ENCODE measurements at regions not wholly inside any gene's neighbourhood (a gene's known extent, or its start where the extent isn't known, plus 50 kb on each side); places are given as distances from the start of the nearest gene placed in this dataset.

GRCh38 chr2:236990552-236990951 lies 95.1 kb upstream of the COPS8 start:
- TF ChIP-seq EZH2phosphoT487 (IDR thresholded peaks at IDR 0.05; ENCODE audit: low read depth, severe bottlenecking, unreplicated experiment): no peak
- TF ChIP-seq, protein P1, sequence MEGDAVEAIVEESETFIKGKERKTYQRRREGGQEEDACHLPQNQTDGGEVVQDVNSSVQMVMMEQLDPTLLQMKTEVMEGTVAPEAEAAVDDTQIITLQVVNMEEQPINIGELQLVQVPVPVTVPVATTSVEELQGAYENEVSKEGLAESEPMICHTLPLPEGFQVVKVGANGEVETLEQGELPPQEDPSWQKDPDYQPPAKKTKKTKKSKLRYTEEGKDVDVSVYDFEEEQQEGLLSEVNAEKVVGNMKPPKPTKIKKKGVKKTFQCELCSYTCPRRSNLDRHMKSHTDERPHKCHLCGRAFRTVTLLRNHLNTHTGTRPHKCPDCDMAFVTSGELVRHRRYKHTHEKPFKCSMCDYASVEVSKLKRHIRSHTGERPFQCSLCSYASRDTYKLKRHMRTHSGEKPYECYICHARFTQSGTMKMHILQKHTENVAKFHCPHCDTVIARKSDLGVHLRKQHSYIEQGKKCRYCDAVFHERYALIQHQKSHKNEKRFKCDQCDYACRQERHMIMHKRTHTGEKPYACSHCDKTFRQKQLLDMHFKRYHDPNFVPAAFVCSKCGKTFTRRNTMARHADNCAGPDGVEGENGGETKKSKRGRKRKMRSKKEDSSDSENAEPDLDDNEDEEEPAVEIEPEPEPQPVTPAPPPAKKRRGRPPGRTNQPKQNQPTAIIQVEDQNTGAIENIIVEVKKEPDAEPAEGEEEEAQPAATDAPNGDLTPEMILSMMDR (IDR thresholded peaks at IDR 0.05; ENCODE audit: poor library complexity): no peak
